ENCODE measurements at regions not wholly inside any gene's neighbourhood (a gene's known extent, or its start where the extent isn't known, plus 50 kb on each side); places are given as distances from the start of the nearest gene placed in this dataset.
"Not testable (repeated sequence)": the region's sequence is repeated elsewhere in the genome, so short reads cannot be mapped to it uniquely, and the experiment has no call there.

GRCh38 chr11:39120890-39121289 is 2338.6 kb downstream of the LRRC4C start:
- no peak for DNase-seq

DNA sequence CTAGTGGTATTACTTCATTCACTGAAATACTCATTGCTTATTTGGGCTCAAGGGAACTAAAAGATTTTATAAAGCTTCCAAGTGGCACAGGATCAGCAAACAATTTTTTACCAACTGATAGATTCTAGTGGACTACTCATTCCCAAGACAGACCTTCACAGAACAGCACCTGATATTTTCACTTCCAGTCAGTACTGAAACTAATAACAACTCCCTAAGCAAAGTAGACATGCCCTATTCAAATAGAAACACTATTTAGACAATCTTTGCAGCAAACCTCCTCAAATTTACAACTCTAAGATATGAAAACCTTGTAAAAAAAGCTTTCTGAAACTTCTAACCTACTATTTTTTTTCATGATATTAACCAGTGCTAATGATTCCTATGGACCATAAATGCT is 2345.8 kb downstream of the LRRC4C start:
- no peak for DNase-seq

GRCh38 chr11:39102236-39102635 is 2357.2 kb downstream of the LRRC4C start:
- DNase-seq: no peak

DNA sequence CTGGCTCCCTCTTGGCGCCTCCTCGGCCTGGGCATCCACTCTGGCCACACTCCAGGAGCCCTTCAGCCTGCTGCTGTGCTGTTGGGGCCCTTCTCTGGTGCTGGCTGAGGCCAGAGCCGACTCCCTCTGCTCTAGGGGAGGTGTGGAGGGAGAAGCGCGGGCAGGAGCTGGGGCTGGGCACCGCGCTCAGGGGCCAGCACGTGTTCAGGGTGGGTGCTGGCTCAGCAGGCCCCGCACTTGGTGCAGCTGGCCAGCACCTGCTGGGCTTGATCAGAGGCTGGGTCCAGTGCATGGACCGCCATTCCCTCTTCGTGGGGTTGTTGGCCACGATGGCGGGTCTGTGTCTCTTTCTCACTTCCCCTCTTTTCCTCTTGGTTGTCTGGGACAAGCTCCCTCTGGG is 2381.0 kb downstream of the LRRC4C start:
- peak; percentile 4 for DNase-seq

DNA sequence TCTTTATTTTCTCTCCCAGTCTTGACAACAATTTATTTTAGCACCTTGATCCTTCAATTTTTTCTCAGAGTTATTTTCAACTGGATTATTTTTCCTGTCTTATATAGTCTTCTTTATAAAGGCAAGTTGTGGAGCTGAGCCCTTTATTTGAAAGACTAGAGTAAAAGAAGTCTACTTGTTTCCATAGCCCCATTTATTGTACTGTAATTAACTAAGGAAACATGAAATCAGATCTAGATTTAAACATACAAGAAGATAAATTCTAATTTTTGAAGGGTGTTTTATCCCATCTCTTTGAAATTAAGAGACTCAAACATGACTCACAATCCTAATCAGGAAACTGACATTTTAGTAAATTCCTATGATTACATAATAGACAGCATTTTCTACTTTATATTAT is 2421.8 kb downstream of the LRRC4C start:
- DNase-seq: no peak

DNA sequence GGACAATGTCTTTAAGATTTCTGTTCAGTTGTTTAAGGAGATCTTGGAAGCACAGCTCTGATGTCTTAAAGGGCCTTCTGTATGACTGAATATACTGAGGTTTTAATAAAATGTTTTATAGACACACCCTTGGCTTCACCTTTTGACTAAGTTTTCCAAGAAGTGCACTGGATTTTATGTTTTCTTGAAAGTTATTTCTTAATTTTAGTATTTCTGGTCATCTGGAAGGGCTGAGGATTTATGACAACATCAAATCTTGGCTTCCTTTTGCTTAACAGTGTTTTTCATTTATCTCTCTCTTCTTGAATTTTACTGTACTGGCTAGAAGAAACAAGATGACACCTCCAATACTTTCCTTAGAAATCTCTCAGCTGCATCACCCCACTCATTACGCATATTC is 2423.4 kb downstream of the LRRC4C start:
- DNase-seq: no peak

DNA sequence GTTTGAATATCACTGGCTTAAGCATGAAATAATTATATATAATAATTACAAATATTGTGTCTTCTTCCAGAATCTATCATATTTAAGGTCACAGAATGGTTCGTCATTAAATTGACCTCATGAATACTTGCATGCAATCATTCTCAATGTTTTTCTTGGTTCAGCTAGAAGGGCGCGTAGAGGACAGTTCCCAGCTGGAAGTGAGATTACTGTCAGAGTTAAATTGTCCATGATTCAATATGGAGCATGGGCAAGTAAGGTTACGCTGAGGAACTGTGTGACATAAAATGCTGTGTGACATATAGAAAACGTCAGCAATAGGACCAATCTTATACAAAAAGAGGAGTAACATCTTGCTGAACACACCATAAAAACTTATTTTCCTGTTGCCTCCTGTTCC is 2423.5 kb upstream of the RAG2 start:
- DNase-seq: no peak

- DNase-seq: peak; percentile 22
These were observed 2413.8 kb upstream of the RAG2 start for GRCh38 chr11:39011797-39012196.

DNA sequence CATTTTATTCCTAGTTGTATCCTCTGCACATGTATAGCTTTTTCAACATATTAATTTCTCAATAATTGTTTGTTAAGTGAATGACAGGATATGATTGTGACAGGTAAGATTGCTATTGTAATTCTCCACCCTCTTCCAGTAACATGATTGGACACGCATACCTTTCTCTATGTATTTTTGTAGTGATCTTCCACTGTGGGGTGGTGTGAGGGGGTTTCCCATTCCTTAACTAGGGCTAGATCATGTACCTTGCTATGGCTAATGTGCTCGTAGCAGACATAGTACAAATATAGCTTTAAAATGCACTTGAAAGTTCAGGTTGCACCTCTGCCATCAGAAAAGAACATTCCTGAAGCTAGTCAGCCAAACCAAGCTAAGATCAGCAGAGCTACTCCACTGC is 2392.8 kb upstream of the RAG2 start:
- no peak for DNase-seq

DNA sequence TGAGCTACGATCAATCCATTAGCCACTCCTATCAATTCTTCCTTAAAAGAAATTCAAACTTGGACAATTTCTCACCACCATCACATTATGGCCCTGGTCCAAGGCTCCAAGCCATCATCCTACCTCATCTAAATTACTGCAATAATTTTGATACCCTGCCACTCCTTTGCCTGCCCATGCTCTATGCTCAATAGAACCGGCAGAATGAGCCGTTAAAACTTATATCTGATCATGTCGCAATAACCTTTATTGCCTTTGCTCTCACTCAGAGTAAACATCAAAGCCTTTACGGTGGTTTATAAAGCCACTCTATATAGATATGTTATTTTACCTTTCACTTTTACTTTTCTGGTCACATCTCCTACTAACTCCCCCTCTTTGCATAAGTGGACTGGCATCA is 2392.1 kb upstream of the RAG2 start:
- DNase-seq: no peak

- no peak for DNase-seq
These were observed 2390.9 kb upstream of the RAG2 start for GRCh38 chr11:38988908-38989307.

DNA sequence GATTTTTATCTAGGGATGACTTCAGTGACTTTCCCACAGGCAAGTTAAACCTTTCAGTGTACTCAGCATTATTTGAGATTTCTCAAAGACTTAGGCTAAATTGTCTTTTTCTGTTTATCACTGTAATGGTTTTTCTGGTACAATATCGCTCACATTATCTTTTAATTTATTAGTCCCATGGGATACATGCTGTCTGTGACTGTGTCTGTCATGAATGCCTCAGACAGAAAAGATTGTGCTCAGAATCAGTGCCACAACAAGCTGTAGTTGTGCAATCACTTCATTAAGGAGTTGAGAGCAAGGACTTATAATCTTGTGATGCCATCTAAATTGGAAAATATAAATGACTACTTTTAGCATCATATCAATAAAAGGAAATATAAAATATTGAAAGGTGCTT is 2374.2 kb upstream of the RAG2 start:
- DNase-seq: no peak

DNA sequence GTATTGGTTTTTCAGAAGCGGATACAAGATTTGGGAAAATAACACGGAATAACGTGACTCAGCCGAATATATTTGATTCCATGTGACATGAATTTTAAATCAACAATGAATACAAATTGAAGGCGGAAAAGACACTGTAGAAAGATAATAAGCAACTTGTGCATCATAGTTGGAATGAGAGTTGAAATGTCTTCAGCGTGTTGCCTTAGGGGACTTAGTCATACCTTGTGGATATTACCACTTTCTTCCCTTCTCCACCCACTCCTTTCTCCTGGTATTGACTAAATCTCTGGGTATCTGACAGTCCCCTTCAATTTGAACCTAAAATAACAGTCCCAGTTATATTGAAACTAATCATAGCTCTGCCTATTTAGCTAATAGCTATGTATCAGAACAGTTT is 2373.1 kb upstream of the RAG2 start:
- no peak for DNase-seq

DNA sequence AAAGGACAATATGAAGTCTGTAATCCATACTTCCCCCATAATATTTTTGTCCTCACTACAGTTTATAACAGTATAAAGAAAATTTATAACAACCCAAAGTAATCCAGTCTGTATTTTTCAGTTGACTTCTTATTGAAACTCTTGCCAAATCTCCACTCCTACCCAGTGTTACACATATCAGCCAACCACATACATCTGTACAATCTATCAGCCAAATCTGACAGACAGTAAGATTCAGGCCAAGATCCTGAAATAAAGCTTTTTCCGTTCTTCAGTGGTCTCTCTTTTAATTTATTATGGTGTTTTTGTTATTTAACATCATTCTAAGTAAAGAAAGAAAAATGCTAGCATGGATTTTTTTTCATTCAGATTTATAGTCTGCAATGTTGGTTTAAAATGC is 2370.9 kb upstream of the RAG2 start:
- DNase-seq: no peak

DNA sequence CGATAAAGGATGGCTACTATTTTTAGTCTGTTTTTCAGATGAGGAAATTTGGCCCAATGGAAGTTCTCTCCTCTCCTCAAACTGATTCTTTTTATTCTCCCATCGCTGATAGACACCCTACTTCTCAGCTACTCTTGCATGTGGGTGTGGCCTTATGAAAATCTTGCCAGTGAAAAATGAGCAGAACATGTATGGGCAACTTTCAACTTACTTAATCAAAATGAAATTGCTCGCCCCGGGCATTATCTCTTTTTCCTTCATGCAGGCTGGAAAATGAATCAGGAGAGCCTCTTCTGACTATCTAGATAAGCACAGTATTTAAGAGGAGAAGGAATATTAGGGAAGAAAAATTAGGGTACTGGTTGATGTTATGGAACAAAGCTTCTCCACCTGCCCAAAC is 2354.7 kb upstream of the RAG2 start:
- no peak for DNase-seq

DNA sequence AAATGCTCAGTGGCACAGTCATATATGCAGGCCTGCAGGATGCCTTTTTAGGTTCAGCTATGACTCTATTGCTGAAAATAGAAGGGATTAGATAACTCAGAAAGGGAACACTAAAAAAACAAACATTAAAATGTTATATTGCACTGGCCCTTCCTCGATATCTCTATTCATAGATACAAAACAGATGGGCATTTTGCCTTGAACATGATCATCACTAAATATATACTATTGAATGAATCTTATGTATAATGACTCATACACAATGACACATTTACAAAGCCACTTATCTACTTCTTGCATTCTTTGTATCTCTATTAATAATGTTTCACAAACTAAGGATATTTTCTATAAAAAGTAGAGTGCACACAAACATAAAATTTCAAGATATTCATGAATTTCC is 2352.8 kb upstream of the RAG2 start:
- DNase-seq: peak; percentile 31

- DNase-seq: no peak
These were observed 2350.4 kb upstream of the RAG2 start for GRCh38 chr11:38948392-38948791.

GRCh38 chr11:38937709-38938108 is 2339.7 kb upstream of the RAG2 start:
- peak; percentile 25 for DNase-seq

GRCh38 chr11:38935941-38936340 is 2337.9 kb upstream of the RAG2 start:
- peak; percentile 53 for DNase-seq

GRCh38 chr11:38927993-38928392 is 2330.0 kb upstream of the RAG2 start:
- no peak for DNase-seq

DNA sequence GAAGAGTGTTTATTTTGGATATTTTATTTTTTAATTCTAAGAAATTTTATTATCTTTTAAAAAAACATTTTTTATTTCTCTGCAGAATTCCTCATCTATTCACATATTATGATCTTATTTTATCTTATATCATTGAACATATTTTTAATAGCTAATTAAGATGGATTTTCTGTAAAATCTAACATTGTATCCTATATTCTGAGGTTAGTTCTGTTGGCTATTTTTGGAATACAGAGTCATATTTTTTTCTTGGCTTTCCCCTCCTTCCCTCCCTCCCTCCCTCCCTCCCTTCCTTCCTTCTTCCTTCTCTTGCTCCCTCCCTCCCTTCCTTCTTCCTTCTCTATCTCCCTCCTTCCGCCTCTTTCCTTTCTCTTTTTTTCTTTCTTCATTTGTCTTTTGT is 2326.6 kb upstream of the RAG2 start:
- DNase-seq: no peak

GRCh38 chr11:38900211-38900610 is 2302.2 kb upstream of the RAG2 start:
- DNase-seq: peak; percentile 13

GRCh38 chr11:38894201-38894600 is 2296.2 kb upstream of the RAG2 start:
- DNase-seq: not testable (repeated sequence)

DNA sequence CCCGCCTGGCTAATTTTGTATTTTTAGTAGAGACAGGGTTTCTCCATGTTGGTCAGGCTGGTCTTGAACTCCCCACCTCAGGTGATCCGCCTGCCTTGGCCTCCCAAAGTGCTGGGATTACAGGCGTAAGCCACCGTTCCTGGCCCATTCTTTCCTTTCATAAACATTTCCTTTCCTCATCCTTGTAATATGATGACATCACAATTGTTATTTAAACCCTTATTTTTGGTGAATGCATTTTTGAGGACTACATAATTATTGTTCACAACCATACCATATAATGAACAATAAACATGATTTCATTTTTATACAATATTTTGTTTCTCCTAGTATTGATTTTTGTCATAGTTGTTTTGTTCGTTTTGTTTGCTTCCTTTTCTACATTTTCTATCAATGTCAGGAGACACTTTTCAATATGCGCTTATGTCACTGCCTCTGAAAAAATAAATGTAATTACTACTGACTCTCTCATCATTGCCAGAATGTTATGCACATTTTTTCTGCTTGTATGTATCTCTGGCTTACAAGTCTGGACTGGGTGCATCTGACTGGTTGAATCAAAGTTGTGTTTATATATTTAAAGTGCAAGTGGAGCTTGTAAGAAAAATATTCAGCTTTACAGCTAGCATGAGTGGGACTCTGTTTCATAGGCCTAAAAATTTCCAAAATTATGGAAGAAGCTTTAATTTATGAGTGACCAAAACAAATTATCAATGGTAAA is 2286.3 kb upstream of the RAG2 start:
- no peak for DNase-seq

- no peak for DNase-seq
These were observed 2269.3 kb upstream of the RAG2 start for GRCh38 chr11:38867338-38867737.

- DNase-seq: no peak
These were observed 2267.9 kb upstream of the RAG2 start for GRCh38 chr11:38865922-38866321.
